Ishikawa (cell line): ENCODE measurements at regions not wholly inside any gene's neighbourhood (a gene's known extent, or its start where the extent isn't known, plus 50 kb on each side); places are given as distances from the start of the nearest gene placed in this dataset.

Experiments used
- CEBPB ChIP-seq: IDR thresholded peaks from 2 replicates; pipeline ENCODE4 v1.6.1; 2012
- EGR1 ChIP-seq: IDR thresholded peaks from 2 replicates; pipeline ENCODE4 v1.6.1; 2012
- EP300 ChIP-seq: IDR thresholded peaks from 2 replicates; pipeline ENCODE4 v1.6.1; 2012; ENCODE audit warnings: borderline replicate concordance
- FOXM1 ChIP-seq: IDR thresholded peaks from 2 replicates; pipeline ENCODE4 v1.6.1; 2012; ENCODE audit warnings: low read depth, borderline replicate concordance
- NFIC ChIP-seq: IDR thresholded peaks from 2 replicates; pipeline ENCODE4 v1.6.1; 2012
- RAD21 ChIP-seq: IDR thresholded peaks from 2 replicates; pipeline ENCODE4 v1.6.1; 2012; ENCODE audit warnings: low read depth
- TAF1 ChIP-seq: IDR thresholded peaks from 2 replicates; pipeline ENCODE4 v1.6.1; 2012; ENCODE audit warnings: low read depth, mild to moderate bottlenecking
- TCF12 ChIP-seq: IDR thresholded peaks from 2 replicates; pipeline ENCODE4 v1.6.1; 2012; ENCODE audit warnings: low read depth
- TEAD4 ChIP-seq: IDR thresholded peaks from 2 replicates; pipeline ENCODE4 v1.6.1; 2012
- YY1 ChIP-seq: IDR thresholded peaks from 2 replicates; pipeline ENCODE4 v1.6.1; 2012; ENCODE audit warnings: low read depth
- ZBTB7A ChIP-seq: IDR thresholded peaks from 2 replicates; pipeline ENCODE4 v1.6.1; 2012; ENCODE audit warnings: low read depth
- TF ChIP-seq, protein P1 (sequence below): IDR thresholded peaks from 2 replicates; pipeline ENCODE4 v1.6.1; 2012; ENCODE audit warnings: low read depth, mild to moderate bottlenecking
- TF ChIP-seq, protein P2 (sequence below): IDR thresholded peaks from 2 replicates; pipeline ENCODE4 v1.6.1; 2012
- TF ChIP-seq, protein P3 (sequence below): IDR thresholded peaks from 2 replicates; pipeline ENCODE4 v1.6.1; 2012

DNA sequence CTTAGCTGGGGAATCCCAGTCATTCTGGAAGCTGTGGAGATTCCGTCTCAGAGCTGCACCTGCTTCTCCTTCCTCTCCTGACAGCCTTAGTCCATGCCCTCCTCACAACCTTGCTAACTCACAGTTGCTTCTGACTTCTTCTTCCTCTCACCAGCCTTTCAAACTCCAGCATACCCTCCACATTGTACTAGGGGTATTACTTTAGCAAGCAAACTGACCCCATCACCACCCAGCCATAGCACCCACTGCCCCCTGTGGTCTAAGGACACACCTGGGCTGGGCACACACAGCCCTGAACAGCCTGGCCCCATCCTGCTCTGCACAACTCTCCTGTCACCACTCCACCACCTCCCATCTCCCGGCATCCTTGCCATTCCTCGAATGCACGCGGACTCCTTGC is 208.2 kb downstream of the FBXO15 start:
- TF ChIP-seq EP300, result no peak
- no peak for TF ChIP-seq TCF12
- TF ChIP-seq, protein P1, sequence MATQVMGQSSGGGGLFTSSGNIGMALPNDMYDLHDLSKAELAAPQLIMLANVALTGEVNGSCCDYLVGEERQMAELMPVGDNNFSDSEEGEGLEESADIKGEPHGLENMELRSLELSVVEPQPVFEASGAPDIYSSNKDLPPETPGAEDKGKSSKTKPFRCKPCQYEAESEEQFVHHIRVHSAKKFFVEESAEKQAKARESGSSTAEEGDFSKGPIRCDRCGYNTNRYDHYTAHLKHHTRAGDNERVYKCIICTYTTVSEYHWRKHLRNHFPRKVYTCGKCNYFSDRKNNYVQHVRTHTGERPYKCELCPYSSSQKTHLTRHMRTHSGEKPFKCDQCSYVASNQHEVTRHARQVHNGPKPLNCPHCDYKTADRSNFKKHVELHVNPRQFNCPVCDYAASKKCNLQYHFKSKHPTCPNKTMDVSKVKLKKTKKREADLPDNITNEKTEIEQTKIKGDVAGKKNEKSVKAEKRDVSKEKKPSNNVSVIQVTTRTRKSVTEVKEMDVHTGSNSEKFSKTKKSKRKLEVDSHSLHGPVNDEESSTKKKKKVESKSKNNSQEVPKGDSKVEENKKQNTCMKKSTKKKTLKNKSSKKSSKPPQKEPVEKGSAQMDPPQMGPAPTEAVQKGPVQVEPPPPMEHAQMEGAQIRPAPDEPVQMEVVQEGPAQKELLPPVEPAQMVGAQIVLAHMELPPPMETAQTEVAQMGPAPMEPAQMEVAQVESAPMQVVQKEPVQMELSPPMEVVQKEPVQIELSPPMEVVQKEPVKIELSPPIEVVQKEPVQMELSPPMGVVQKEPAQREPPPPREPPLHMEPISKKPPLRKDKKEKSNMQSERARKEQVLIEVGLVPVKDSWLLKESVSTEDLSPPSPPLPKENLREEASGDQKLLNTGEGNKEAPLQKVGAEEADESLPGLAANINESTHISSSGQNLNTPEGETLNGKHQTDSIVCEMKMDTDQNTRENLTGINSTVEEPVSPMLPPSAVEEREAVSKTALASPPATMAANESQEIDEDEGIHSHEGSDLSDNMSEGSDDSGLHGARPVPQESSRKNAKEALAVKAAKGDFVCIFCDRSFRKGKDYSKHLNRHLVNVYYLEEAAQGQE, result no peak
- TF ChIP-seq, protein P2, sequence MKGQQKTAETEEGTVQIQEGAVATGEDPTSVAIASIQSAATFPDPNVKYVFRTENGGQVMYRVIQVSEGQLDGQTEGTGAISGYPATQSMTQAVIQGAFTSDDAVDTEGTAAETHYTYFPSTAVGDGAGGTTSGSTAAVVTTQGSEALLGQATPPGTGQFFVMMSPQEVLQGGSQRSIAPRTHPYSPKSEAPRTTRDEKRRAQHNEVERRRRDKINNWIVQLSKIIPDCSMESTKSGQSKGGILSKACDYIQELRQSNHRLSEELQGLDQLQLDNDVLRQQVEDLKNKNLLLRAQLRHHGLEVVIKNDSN, result no peak
- no peak for TF ChIP-seq ZBTB7A
- TF ChIP-seq YY1, result no peak
- no peak for TF ChIP-seq RAD21
- TF ChIP-seq TEAD4, result no peak
- no peak for TF ChIP-seq EGR1
- TF ChIP-seq, protein P3, sequence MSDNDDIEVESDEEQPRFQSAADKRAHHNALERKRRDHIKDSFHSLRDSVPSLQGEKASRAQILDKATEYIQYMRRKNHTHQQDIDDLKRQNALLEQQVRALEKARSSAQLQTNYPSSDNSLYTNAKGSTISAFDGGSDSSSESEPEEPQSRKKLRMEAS, result no peak
- TF ChIP-seq TAF1, result no peak
- no peak for TF ChIP-seq FOXM1
- no peak for TF ChIP-seq CEBPB
- no peak for TF ChIP-seq NFIC
